ENCODE measurements at regions not wholly inside any gene's neighbourhood (a gene's known extent, or its start where the extent isn't known, plus 50 kb on each side); places are given as distances from the start of the nearest gene placed in this dataset.

DNA sequence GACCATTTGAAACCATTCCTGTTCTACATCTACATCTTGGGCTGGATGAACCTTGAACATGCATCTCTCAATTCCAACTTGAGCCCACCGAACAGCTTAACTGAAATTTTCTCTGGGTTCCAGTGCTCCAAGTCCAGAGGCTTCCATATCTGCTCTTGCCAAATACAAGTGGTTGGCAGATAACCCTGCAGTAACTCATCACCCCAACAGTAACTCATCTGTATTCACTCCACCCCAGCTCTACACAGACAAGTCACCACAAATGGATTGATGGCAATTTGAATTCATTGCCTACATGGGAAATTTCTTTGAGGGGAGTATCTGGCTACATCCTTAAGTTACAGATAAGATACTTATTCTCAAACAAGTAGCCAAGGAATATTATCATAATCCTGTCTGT lies 502.4 kb upstream of the TNP1 start:
- TF ChIP-seq, protein P1, sequence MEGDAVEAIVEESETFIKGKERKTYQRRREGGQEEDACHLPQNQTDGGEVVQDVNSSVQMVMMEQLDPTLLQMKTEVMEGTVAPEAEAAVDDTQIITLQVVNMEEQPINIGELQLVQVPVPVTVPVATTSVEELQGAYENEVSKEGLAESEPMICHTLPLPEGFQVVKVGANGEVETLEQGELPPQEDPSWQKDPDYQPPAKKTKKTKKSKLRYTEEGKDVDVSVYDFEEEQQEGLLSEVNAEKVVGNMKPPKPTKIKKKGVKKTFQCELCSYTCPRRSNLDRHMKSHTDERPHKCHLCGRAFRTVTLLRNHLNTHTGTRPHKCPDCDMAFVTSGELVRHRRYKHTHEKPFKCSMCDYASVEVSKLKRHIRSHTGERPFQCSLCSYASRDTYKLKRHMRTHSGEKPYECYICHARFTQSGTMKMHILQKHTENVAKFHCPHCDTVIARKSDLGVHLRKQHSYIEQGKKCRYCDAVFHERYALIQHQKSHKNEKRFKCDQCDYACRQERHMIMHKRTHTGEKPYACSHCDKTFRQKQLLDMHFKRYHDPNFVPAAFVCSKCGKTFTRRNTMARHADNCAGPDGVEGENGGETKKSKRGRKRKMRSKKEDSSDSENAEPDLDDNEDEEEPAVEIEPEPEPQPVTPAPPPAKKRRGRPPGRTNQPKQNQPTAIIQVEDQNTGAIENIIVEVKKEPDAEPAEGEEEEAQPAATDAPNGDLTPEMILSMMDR (IDR thresholded peaks at IDR 0.05), result no peak
- no peak for TF ChIP-seq EZH2 (IDR thresholded peaks at IDR 0.05; ENCODE audit: borderline replicate concordance, insufficient read depth, low read depth, low read length, poor library complexity, severe bottlenecking)
